ENCODE measurements at regions not wholly inside any gene's neighbourhood (a gene's known extent, or its start where the extent isn't known, plus 50 kb on each side); places are given as distances from the start of the nearest gene placed in this dataset.

DNA sequence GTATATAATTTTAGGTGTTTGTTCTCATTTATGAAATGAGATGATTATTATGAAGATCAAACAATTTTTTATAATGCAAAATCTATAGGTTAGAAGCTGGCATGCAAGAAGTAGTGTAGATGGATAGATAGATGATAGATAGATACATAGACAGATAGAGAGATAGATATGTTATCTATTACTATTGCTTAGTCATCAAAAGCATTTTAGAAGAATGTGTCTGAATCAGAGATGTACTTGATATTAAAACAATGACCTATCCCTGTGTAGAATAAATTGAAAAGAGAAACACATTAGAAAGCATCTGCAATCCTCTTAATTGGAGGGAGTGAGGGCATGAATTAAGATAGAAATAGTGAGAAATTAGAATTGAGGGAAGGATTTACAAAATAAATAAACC, 436.2 kb upstream of the NXPH2 start:
- Histone ChIP-seq H3K9me3 (no peaks in the 10 kb centered on the region), H3K27ac (no peak overlapping the region), H3K27me3 (no peaks in the 10 kb centered on the region), H3K4me1 (no peaks in the 10 kb centered on the region), H3K4me3 (no peak overlapping the region), H3K36me3 (no peaks in the 10 kb centered on the region)
- ATAC-seq (no peak), DNase-seq (no peak)
- TF ChIP-seq, protein P1, sequence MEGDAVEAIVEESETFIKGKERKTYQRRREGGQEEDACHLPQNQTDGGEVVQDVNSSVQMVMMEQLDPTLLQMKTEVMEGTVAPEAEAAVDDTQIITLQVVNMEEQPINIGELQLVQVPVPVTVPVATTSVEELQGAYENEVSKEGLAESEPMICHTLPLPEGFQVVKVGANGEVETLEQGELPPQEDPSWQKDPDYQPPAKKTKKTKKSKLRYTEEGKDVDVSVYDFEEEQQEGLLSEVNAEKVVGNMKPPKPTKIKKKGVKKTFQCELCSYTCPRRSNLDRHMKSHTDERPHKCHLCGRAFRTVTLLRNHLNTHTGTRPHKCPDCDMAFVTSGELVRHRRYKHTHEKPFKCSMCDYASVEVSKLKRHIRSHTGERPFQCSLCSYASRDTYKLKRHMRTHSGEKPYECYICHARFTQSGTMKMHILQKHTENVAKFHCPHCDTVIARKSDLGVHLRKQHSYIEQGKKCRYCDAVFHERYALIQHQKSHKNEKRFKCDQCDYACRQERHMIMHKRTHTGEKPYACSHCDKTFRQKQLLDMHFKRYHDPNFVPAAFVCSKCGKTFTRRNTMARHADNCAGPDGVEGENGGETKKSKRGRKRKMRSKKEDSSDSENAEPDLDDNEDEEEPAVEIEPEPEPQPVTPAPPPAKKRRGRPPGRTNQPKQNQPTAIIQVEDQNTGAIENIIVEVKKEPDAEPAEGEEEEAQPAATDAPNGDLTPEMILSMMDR (IDR thresholded peaks at IDR 0.05): no peak
- intact Hi-C loops (cut with DNase I): no loop called here

DNA sequence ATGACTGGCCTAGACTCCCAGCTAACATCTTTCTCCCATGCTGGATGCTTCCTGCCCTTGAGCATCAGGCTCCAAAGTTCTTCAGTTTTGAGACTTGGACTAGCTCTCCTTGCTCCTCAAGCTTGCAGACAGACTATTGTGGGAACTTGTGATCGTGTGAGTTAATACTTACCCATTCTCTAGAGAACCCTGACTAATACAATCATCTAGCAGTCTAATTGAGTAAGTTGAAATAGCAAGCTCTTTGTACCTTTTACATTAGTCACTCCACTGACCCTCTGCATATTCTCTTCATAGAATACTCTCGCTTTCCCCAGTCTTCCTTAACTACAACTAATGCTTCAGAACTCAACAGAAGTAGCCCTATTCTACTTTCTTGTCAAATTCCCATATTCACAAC, 434.6 kb upstream of the NXPH2 start:
- Histone ChIP-seq H3K9me3 (no peaks in the 10 kb centered on the region), H3K4me1 (no peaks in the 10 kb centered on the region), H3K36me3 (no peaks in the 10 kb centered on the region), H3K27me3 (no peaks in the 10 kb centered on the region), H3K4me3 (no peak overlapping the region), H3K27ac (no peak overlapping the region)
- intact Hi-C loops (cut with DNase I): no loop called here
- DNase-seq: no peak
- no peak for ATAC-seq
- 71 to 74% methylated on average over 2 of the region's 2 CpGs for WGBS, 2 donors
- TF ChIP-seq, protein P1 (IDR thresholded peaks at IDR 0.05): no peak

DNA sequence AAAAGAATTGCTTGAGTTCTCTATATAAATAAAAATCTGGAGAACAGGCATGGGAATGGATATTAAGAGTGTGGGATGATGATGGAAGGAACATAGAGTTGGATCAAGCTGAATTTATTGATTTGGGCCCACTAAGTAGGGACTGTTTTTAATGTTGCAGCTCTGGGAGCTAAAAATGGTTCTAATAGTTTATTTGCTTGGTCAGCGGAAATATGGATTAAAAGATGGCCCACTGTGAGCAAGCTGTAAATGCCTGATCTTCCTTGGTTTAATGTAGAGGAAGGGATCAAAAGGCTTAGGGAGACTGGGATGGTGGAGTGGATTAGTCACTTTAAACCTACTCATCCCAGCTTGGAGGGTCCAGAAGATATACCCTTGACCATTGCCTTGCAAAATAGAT, 429.4 kb upstream of the NXPH2 start:
- no peak overlapping the region for H3K4me3 ChIP-seq
- TF ChIP-seq, protein P1 (IDR thresholded peaks at IDR 0.05): no peak
- no peaks in the 10 kb centered on the region for H3K27me3 ChIP-seq
- WGBS, 2 donors: 97 to 100% methylated on average over 1 of the region's 1 CpG
- H3K9me3 ChIP-seq: no peaks in the 10 kb centered on the region
- no peak overlapping the region for H3K27ac ChIP-seq
- ATAC-seq (no peak), DNase-seq (no peak)
- intact Hi-C loops (cut with DNase I): no loop called here
- no peaks in the 10 kb centered on the region for H3K4me1 ChIP-seq
- H3K36me3 ChIP-seq: no peaks in the 10 kb centered on the region

DNA sequence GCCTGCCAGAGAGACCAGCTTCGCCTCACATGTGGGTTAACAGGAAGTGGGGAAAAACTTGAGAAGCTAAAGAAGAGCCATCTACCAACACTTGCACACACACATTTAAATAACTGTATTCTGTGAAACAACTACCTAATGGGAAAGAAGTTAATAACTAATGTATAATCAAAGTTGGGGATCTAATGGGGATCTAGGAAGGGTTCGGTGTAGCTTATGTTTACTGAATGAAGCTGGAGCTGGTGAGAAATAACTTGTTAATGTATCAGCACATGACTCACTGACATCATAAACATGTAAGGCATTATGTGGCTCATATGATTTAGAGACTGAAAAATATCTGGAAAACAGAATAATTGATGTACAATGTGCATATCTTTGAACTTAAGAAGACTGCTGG, 421.3 kb upstream of the NXPH2 start:
- Histone ChIP-seq H3K27ac (no peak overlapping the region), H3K9me3 (peaks cover 0 to 4% (median 0%) of the 10 kb centered on the region in 11 donors), H3K4me3 (no peak overlapping the region), H3K4me1 (no peaks in the 10 kb centered on the region), H3K27me3 (no peaks in the 10 kb centered on the region), H3K36me3 (no peaks in the 10 kb centered on the region)
- 81 to 88% methylated on average over 2 of the region's 2 CpGs for WGBS, 2 donors
- intact Hi-C loops (cut with DNase I): no loop called here
- DNase-seq (no peak), ATAC-seq (no peak)
- TF ChIP-seq, protein P1 (IDR thresholded peaks at IDR 0.05): no peak

DNA sequence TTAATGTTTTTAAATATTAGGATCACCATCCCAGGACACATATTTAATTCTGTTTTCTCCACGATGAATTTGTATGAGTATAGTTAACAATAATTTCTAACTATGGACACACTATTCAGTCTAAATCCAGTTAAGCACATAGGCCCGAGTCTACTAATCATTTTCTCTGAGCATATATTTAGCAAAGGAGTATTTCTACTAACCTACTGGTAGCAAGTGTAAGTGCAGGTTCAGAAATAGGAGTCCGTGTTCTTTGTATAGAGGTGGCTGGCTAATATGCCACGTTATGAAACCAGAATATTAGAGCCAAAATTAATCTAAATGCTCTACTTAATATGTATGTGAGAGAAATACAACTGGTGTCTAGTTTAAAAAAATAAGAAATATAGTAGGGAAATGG, 416.6 kb upstream of the NXPH2 start:
- DNase-seq (no peak), ATAC-seq (no peak)
- no peak overlapping the region for H3K4me3 ChIP-seq
- H3K27me3 ChIP-seq: no peaks in the 10 kb centered on the region
- intact Hi-C loops (cut with DNase I): no loop called here
- peaks cover 0 to 4% (median 0%) of the 10 kb centered on the region in 11 donors for H3K9me3 ChIP-seq
- H3K4me1 ChIP-seq: no peaks in the 10 kb centered on the region
- H3K27ac ChIP-seq: no peak overlapping the region
- H3K36me3 ChIP-seq: no peaks in the 10 kb centered on the region
- TF ChIP-seq, protein P1 (IDR thresholded peaks at IDR 0.05): no peak
- WGBS, 2 donors: 69 to 75% methylated on average over 4 of the region's 4 CpGs
